IMR-90 (cell line): ENCODE measurements at regions not wholly inside any gene's neighbourhood (a gene's known extent, or its start where the extent isn't known, plus 50 kb on each side); places are given as distances from the start of the nearest gene placed in this dataset.

ENCODE experiments used
- BHLHE40 ChIP-seq: fragments of 150-350 bp; IDR thresholded peaks from 2 replicates; pipeline ENCODE4 v1.6.1; 2016; ENCODE audit warnings: mild to moderate bottlenecking, low read depth, low read length
- CHD1 ChIP-seq: IDR thresholded peaks from 2 replicates; pipeline ENCODE4 v1.6.1; 2012; ENCODE audit warnings: low read depth, low read length, improper control_type of control experiment
- ELK1 ChIP-seq: fragments of 150-350 bp; IDR thresholded peaks from 2 replicates; pipeline ENCODE4 v1.6.1; 2016; ENCODE audit warnings: low read depth, mild to moderate bottlenecking, low read length, moderate library complexity, borderline replicate concordance
- MAFK ChIP-seq: IDR thresholded peaks from 2 replicates; pipeline ENCODE4 v1.6.1; 2012; ENCODE audit warnings: low read depth, low read length, improper control_type of control experiment
- MAZ ChIP-seq: IDR thresholded peaks from 2 replicates; pipeline ENCODE4 v1.6.1; 2012; ENCODE audit warnings: low read depth, mild to moderate bottlenecking, low read length, improper control_type of control experiment, moderate library complexity, borderline replicate concordance
- MXI1 ChIP-seq: IDR thresholded peaks from 2 replicates; pipeline ENCODE4 v1.6.1; 2012; ENCODE audit warnings: low read depth, mild to moderate bottlenecking, low read length, moderate library complexity, borderline replicate concordance
- NFE2L2 ChIP-seq: fragments of 150-350 bp; IDR thresholded peaks from 2 replicates; pipeline ENCODE4 v1.6.1; 2016; ENCODE audit warnings: low read depth, mild to moderate bottlenecking, low read length
- POLR2A ChIP-seq: IDR thresholded peaks from 2 replicates; pipeline ENCODE4 v1.6.1; 2012; ENCODE audit warnings: mild to moderate bottlenecking, low read depth, low read length
- RAD21 ChIP-seq: IDR thresholded peaks from 2 replicates; pipeline ENCODE4 v1.6.1; 2012; ENCODE audit warnings: low read length, improper control_type of control experiment
- RCOR1 ChIP-seq: IDR thresholded peaks from 2 replicates; pipeline ENCODE4 v1.6.1; 2012; ENCODE audit warnings: mild to moderate bottlenecking, low read length, improper control_type of control experiment; ENCODE audit not compliant: insufficient replicate concordance
- RFX5 ChIP-seq: IDR thresholded peaks from 2 replicates; pipeline ENCODE4 v1.8.0; 2012; ENCODE audit warnings: low read depth, mild to moderate bottlenecking, low read length, moderate library complexity
- SMC3 ChIP-seq: fragments of 150-350 bp; IDR thresholded peaks from 2 replicates; pipeline ENCODE4 v1.6.1; 2016; ENCODE audit warnings: low read depth, mild to moderate bottlenecking, antibody characterized with exemption, low read length, moderate library complexity
- TF ChIP-seq, protein P1 (sequence below): conservative IDR thresholded peaks from 2 replicates; pipeline ENCODE4 v1.5.1; 2012; ENCODE audit warnings: mild to moderate bottlenecking, low read depth, low read length, improper control_type of control experiment

DNA sequence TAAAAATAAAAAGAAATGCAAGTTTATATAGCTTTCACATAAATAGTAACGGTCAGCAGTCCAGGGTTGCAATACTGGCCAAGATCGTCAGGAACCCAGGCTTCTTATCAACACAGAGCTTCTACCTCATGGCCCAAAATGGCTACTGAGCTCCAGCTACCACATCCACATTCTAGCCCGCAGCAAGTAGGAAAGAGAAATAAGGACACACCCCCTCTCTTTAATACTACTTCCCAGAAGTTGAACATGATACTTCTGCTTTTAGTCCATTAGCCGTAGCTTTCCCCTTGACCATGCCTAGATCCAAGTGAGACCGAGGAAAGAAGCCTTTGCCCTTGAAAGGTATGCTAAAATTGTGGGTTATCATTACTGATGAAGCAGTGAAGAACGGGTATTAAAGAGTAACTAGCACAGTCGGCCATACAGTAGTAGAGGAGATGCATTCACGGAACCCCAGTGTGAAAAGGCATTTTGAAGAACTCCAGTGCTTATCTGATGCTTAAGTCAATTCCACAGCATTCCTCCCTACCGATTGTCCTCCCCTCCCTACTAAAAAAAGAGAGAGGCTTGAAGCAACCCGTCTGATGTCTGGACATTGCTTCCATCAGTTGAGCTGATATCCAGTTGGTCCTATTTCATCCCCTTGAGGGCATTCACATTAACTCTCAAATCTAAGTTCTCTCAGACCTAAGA lies 226.9 kb upstream of the RREB1 start:
- TF ChIP-seq, protein P1, sequence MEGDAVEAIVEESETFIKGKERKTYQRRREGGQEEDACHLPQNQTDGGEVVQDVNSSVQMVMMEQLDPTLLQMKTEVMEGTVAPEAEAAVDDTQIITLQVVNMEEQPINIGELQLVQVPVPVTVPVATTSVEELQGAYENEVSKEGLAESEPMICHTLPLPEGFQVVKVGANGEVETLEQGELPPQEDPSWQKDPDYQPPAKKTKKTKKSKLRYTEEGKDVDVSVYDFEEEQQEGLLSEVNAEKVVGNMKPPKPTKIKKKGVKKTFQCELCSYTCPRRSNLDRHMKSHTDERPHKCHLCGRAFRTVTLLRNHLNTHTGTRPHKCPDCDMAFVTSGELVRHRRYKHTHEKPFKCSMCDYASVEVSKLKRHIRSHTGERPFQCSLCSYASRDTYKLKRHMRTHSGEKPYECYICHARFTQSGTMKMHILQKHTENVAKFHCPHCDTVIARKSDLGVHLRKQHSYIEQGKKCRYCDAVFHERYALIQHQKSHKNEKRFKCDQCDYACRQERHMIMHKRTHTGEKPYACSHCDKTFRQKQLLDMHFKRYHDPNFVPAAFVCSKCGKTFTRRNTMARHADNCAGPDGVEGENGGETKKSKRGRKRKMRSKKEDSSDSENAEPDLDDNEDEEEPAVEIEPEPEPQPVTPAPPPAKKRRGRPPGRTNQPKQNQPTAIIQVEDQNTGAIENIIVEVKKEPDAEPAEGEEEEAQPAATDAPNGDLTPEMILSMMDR: no peak
- TF ChIP-seq RCOR1 (no peak), SMC3 (no peak), CHD1 (no peak), RAD21 (no peak), POLR2A (no peak), RFX5 (no peak), BHLHE40 (no peak), MXI1 (no peak), MAFK (no peak), MAZ (no peak), ELK1 (no peak), NFE2L2 (no peak)
